ENCODE measurements at regions not wholly inside any gene's neighbourhood (a gene's known extent, or its start where the extent isn't known, plus 50 kb on each side); places are given as distances from the start of the nearest gene placed in this dataset.

GRCh38 chr2:6287406-6287805 lies 578.3 kb downstream of the CMPK2 start:
- H3K4me3 ChIP-seq (ENCODE audit: control extremely low read depth in 1 of 5, extremely low read depth in 1 of 5, insufficient read depth in 1 of 5, low read depth in 2 of 5, low read length in 4 of 5) = no peak overlapping the region
- 92% methylated on average over 2 of the region's 4 CpGs for WGBS (ENCODE audit: insufficient coverage)
- peaks cover 0 to 4% (median 0%) of the 10 kb centered on the region in 3 donors for H3K9me3 ChIP-seq (ENCODE audit: control extremely low read depth in 1 of 3, control insufficient read depth in 2 of 3, insufficient read depth in 1 of 3, low read length in 2 of 3)
- H3K79me2 ChIP-seq (ENCODE audit: control insufficient read depth, insufficient read depth, low read length) = no peaks in the 10 kb centered on the region
- H4K20me1 ChIP-seq (ENCODE audit: control insufficient read depth, insufficient read depth, low read length, poor library complexity, severe bottlenecking) = no peaks in the 10 kb centered on the region
- H3K36me3 ChIP-seq (replicated peaks in 1 of 2; ENCODE audit: control extremely low read depth in 1 of 2, control insufficient read depth in 1 of 2, extremely low read depth in 1 of 2, insufficient read depth in 2 of 2, low read length in 1 of 2) = no peaks in the 10 kb centered on the region
- ATAC-seq (ENCODE audit: low read depth) = no peak
- H3K27me3 ChIP-seq (replicated peaks in 1 of 4; ENCODE audit: control extremely low read depth in 1 of 4, control insufficient read depth in 3 of 4, insufficient read depth in 4 of 4, low read length in 3 of 4) = no peaks in the 10 kb centered on the region
- DNase-seq = no peak
- POLR2A ChIA-PET = no interaction called here
- no peak overlapping the region for H3K27ac ChIP-seq (ENCODE audit: low read length in 2 of 2)
- H3K4me1 ChIP-seq (ENCODE audit: control insufficient read depth in 2 of 2, insufficient read depth in 2 of 2, low read length in 2 of 2) = no peaks in the 10 kb centered on the region
- H3K9me3 Mint-ChIP-seq (ENCODE audit: insufficient read depth) = no peaks in the 10 kb centered on the region
- H3K4me3 Mint-ChIP-seq = no peak overlapping the region
- H3K9ac ChIP-seq (ENCODE audit: low read length) = no peak overlapping the region
- no peak overlapping the region for H3K27ac Mint-ChIP-seq
- H3K4me2 ChIP-seq (replicated peaks; ENCODE audit: low read depth, low read length, poor library complexity, severe bottlenecking) = no peak overlapping the region
- no peak overlapping the region for H2AFZ ChIP-seq (ENCODE audit: insufficient read depth, low read depth, low read length, poor library complexity, severe bottlenecking)
- CTCF ChIA-PET = no interaction called here
- H3K4me1 Mint-ChIP-seq = no peaks in the 10 kb centered on the region
- no peaks in the 10 kb centered on the region for H3K27me3 Mint-ChIP-seq
- TF ChIP-seq EZH2 (IDR thresholded peaks at IDR 0.05; ENCODE audit: borderline replicate concordance, insufficient read depth, low read depth, low read length, poor library complexity, severe bottlenecking) = no peak
- TF ChIP-seq, protein P1, sequence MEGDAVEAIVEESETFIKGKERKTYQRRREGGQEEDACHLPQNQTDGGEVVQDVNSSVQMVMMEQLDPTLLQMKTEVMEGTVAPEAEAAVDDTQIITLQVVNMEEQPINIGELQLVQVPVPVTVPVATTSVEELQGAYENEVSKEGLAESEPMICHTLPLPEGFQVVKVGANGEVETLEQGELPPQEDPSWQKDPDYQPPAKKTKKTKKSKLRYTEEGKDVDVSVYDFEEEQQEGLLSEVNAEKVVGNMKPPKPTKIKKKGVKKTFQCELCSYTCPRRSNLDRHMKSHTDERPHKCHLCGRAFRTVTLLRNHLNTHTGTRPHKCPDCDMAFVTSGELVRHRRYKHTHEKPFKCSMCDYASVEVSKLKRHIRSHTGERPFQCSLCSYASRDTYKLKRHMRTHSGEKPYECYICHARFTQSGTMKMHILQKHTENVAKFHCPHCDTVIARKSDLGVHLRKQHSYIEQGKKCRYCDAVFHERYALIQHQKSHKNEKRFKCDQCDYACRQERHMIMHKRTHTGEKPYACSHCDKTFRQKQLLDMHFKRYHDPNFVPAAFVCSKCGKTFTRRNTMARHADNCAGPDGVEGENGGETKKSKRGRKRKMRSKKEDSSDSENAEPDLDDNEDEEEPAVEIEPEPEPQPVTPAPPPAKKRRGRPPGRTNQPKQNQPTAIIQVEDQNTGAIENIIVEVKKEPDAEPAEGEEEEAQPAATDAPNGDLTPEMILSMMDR (IDR thresholded peaks at IDR 0.05) = no peak
- intact Hi-C loops (cut with micrococcal nuclease) = no loop called here

GRCh38 chr2:6288791-6289190 lies 576.9 kb downstream of the CMPK2 start:
- H3K4me1 ChIP-seq (ENCODE audit: control insufficient read depth in 2 of 2, insufficient read depth in 2 of 2, low read length in 2 of 2) = no peaks in the 10 kb centered on the region
- no peak overlapping the region for H2AFZ ChIP-seq (ENCODE audit: insufficient read depth, low read depth, low read length, poor library complexity, severe bottlenecking)
- H3K4me3 ChIP-seq (ENCODE audit: control extremely low read depth in 1 of 5, extremely low read depth in 1 of 5, insufficient read depth in 1 of 5, low read depth in 2 of 5, low read length in 4 of 5) = no peak overlapping the region
- no peaks in the 10 kb centered on the region for H4K20me1 ChIP-seq (ENCODE audit: control insufficient read depth, insufficient read depth, low read length, poor library complexity, severe bottlenecking)
- Mint-ChIP-seq H3K27ac (no peak overlapping the region), H3K27me3 (no peaks in the 10 kb centered on the region), H3K4me3 (no peak overlapping the region), H3K4me1 (no peaks in the 10 kb centered on the region), H3K9me3 (ENCODE audit: insufficient read depth) (peaks cover 2% of the 10 kb centered on the region)
- H3K9ac ChIP-seq (ENCODE audit: low read length) = no peak overlapping the region
- TF ChIP-seq, protein P1 (IDR thresholded peaks at IDR 0.05) = no peak
- no peak for TF ChIP-seq EZH2 (IDR thresholded peaks at IDR 0.05; ENCODE audit: borderline replicate concordance, insufficient read depth, low read depth, low read length, poor library complexity, severe bottlenecking)
- H3K4me2 ChIP-seq (replicated peaks; ENCODE audit: low read depth, low read length, poor library complexity, severe bottlenecking) = no peak overlapping the region
- H3K27me3 ChIP-seq (replicated peaks in 1 of 4; ENCODE audit: control extremely low read depth in 1 of 4, control insufficient read depth in 3 of 4, insufficient read depth in 4 of 4, low read length in 3 of 4) = no peaks in the 10 kb centered on the region
- ChIA-PET CTCF (no interaction called here), POLR2A (no interaction called here)
- peaks cover 0 to 12% (median 0%) of the 10 kb centered on the region in 3 donors for H3K9me3 ChIP-seq (ENCODE audit: control extremely low read depth in 1 of 3, control insufficient read depth in 2 of 3, insufficient read depth in 1 of 3, low read length in 2 of 3)
- DNase-seq = no peak
- H3K79me2 ChIP-seq (ENCODE audit: control insufficient read depth, insufficient read depth, low read length) = no peaks in the 10 kb centered on the region
- no peak overlapping the region for H3K27ac ChIP-seq (ENCODE audit: low read length in 2 of 2)
- no peaks in the 10 kb centered on the region for H3K36me3 ChIP-seq (replicated peaks in 1 of 2; ENCODE audit: control extremely low read depth in 1 of 2, control insufficient read depth in 1 of 2, extremely low read depth in 1 of 2, insufficient read depth in 2 of 2, low read length in 1 of 2)
- no peak for ATAC-seq (ENCODE audit: low read depth)
- intact Hi-C loops (cut with micrococcal nuclease) = no loop called here

Measured in B cell (primary cell).